ENCODE measurements at regions not wholly inside any gene's neighbourhood (a gene's known extent, or its start where the extent isn't known, plus 50 kb on each side); places are given as distances from the start of the nearest gene placed in this dataset.

GRCh38 chr6:120871416-120872261 is 462.6 kb downstream of the TBC1D32 start:
- no peak for DNase-seq (ENCODE audit: extremely low read depth, low read depth)
- no peak for TF ChIP-seq CTCF (IDR thresholded peaks at IDR 0.05; ENCODE audit: low read depth, low read length)

GRCh38 chr6:120869397-120869796 is 464.9 kb downstream of the TBC1D32 start:
- DNase-seq (ENCODE audit: extremely low read depth, low read depth) = no peak
- TF ChIP-seq CTCF (IDR thresholded peaks at IDR 0.05; ENCODE audit: low read depth, low read length) = no peak

- DNase-seq (ENCODE audit: extremely low read depth, low read depth) = no peak
- TF ChIP-seq CTCF (IDR thresholded peaks at IDR 0.05; ENCODE audit: low read depth, low read length) = no peak
Measured at GRCh38 chr6:120857422-120857821, 476.9 kb downstream of the TBC1D32 start.

GRCh38 chr6:120854583-120854982 is 479.7 kb downstream of the TBC1D32 start:
- TF ChIP-seq CTCF (IDR thresholded peaks at IDR 0.05; ENCODE audit: low read depth, low read length) = no peak

DNA sequence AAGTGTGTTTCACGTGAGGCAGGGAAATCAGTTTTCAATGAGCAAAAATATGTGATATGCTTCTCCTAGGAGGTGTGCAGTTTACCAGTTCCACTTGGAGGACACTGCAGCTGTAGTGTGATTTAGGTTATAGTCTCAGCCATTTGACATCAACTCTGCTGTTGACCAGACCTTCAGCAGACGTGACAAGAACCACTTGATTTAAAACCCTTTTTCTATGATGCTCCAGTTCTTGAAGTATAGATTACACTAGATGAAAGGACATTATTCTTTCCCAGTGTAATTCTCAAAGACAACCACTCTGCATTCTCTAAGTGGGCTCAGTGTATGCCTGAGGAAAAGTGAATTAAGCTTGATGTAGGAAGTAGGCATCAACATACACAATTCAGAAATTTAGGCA is 480.8 kb downstream of the TBC1D32 start:
- TF ChIP-seq CTCF (IDR thresholded peaks at IDR 0.05; ENCODE audit: low read depth, low read length) = no peak
- no peak for DNase-seq (ENCODE audit: extremely low read depth, low read depth)

More at GRCh38 chr6:120854583-120854982, 479.7 kb downstream of the TBC1D32 start:
- DNase-seq (ENCODE audit: extremely low read depth, low read depth) = no peak

DNA sequence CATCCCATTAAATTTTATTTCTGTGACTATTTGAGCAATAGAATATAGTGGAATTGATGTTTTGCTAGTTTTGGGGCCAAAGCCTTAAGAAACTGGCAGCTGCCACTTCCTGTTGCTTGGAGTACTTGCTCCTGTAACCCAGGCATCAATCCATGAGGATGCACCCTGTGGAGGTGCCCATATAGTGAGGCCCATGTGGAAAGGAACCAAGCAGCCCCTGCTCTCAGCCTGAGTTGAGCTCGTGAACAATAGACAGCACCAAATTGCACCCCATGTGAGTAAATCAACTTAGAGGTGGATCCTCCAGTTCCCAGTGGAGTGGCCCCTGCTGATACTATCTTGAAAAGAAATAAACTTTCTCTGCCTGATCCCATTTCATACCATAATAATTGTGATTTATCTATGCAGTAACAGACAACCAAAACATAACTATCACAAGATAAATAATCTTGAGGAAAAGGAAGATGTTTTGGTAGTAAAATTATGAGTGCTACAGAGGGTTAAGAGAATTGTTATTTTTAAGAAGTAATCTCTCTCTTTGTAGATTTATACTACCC is 481.9 kb downstream of the TBC1D32 start:
- TF ChIP-seq CTCF (IDR thresholded peaks at IDR 0.05; ENCODE audit: low read depth, low read length) = no peak
- no peak for DNase-seq (ENCODE audit: extremely low read depth, low read depth)

DNA sequence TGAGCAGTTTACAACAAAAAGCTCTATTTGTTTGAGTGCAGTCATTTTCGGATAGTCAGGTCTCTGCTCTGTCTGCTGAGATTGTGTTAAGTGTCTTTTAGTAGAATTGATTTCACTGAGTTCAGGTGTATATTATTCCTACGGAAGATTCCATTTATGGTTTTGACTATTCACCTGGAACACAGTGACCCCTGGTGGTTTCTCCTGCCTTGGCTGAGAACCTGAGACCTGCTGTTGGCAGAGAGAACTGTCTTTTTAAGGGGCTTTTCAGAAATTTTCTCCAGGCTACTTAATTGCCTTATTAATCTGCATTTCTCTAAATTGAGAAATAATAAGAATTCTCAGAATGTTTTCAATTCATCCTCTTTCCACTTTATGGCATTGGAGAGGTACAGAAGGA is 508.0 kb downstream of the TBC1D32 start:
- no peak for DNase-seq (ENCODE audit: extremely low read depth, low read depth)
- TF ChIP-seq CTCF (IDR thresholded peaks at IDR 0.05; ENCODE audit: low read depth, low read length) = peak; percentile 45

Measured in AG09319 (cell line).